Right ventricle myocardium inferior (tissue), 1 donor: ENCODE measurements at regions not wholly inside any gene's neighbourhood (a gene's known extent, or its start where the extent isn't known, plus 50 kb on each side); places are given as distances from the start of the nearest gene placed in this dataset.

ENCODE experiments used
- ATAC-seq: fragments of 200-7000 bp; cut with Tn5 transposase; one replicate; pipeline ENCODE4 v1.9.1; 2020; ENCODE audit warnings: mild to moderate bottlenecking, moderate library complexity
- DNase-seq: peaks from one replicate; pipeline ENCODE4 v3.0.0; 2021; ENCODE audit errors: missing footprints
- intact Hi-C: fragments of 100-400 bp; cut with DNase I; formaldehyde crosslinking; loops from one replicate; pipeline ENCODE4 v1.11.0; 2022
- donor health status: DM: no; HTN: yes; CAD: no; lungs with severe emphysema.

- intact Hi-C loops: no loop called here
- DNase-seq (no peak), ATAC-seq (no peak)
Measured at GRCh38 chr15:35596285-35596684, 50.3 kb upstream of the DPH6 start.

GRCh38 chr15:35602836-35603235 lies 56.9 kb upstream of the DPH6 start:
- intact Hi-C loops: no loop called here
- ATAC-seq (no peak), DNase-seq (no peak)

- ATAC-seq: no peak
- no peak for DNase-seq
- intact Hi-C loops: no loop called here
Measured at GRCh38 chr15:35603301-35603700, 57.3 kb upstream of the DPH6 start.

GRCh38 chr15:35603856-35604255 lies 57.9 kb upstream of the DPH6 start:
- intact Hi-C loops: no loop called here
- no peak for DNase-seq
- ATAC-seq: peak; percentile 39

GRCh38 chr15:35605764-35606449 lies 59.9 kb upstream of the DPH6 start:
- intact Hi-C loops: no loop called here
- no peak for ATAC-seq
- no peak for DNase-seq

GRCh38 chr15:35606450-35606779 lies 60.5 kb upstream of the DPH6 start:
- intact Hi-C loops: no loop called here
- DNase-seq: no peak
- ATAC-seq: no peak

- DNase-seq: no peak
- no peak for ATAC-seq
- intact Hi-C loops: no loop called here
Measured at GRCh38 chr15:35616498-35617271, 70.7 kb upstream of the DPH6 start.

GRCh38 chr15:35618260-35619188 lies 72.6 kb upstream of the DPH6 start:
- DNase-seq (no peak), ATAC-seq (no peak)
- intact Hi-C loops: no loop called here

GRCh38 chr15:35622641-35623340 lies 76.8 kb upstream of the DPH6 start:
- intact Hi-C loops: no loop called here
- ATAC-seq (no peak), DNase-seq (no peak)

GRCh38 chr15:35624881-35625280 lies 78.9 kb upstream of the DPH6 start:
- peak; percentile 63 for ATAC-seq
- no peak for DNase-seq
- intact Hi-C loops: loop anchor here (5.0 kb wide), 1 partner anchor 78 kb away; the partner anchor contains the start of gene DPH6

GRCh38 chr15:35626571-35627318 lies 80.8 kb upstream of the DPH6 start:
- ATAC-seq (no peak), DNase-seq (no peak)
- intact Hi-C loops: loop anchor here (5.0 kb wide), 1 partner anchor 79 kb away; the partner anchor contains the start of gene DPH6

- intact Hi-C loops: loop anchor here (5.0 kb wide), 1 partner anchor 80 kb away; the partner anchor contains the start of gene DPH6
- ATAC-seq (no peak), DNase-seq (no peak)
Measured at GRCh38 chr15:35627696-35628095, 81.7 kb upstream of the DPH6 start.

- intact Hi-C loops: loop anchor here (5.0 kb wide), 1 partner anchor 82 kb away; the partner anchor contains the start of gene DPH6
- ATAC-seq (no peak), DNase-seq (no peak)
Measured at GRCh38 chr15:35629766-35630165, 83.8 kb upstream of the DPH6 start.

- DNase-seq (no peak), ATAC-seq (peak; percentile 93)
- intact Hi-C loops: no loop called here
Measured at GRCh38 chr15:35630532-35630931, 84.6 kb upstream of the DPH6 start.

GRCh38 chr15:35630985-35631384 lies 85.0 kb upstream of the DPH6 start:
- intact Hi-C loops: no loop called here
- ATAC-seq (no peak), DNase-seq (no peak)

GRCh38 chr15:35633677-35634076 lies 87.7 kb upstream of the DPH6 start:
- DNase-seq (no peak), ATAC-seq (no peak)
- intact Hi-C loops: no loop called here

- intact Hi-C loops: no loop called here
- no peak for ATAC-seq
- DNase-seq: no peak
Measured at GRCh38 chr15:35646790-35647189, 100.8 kb upstream of the DPH6 start.

- no peak for DNase-seq
- intact Hi-C loops: no loop called here
- ATAC-seq: no peak
Measured at GRCh38 chr15:35647303-35647702, 101.3 kb upstream of the DPH6 start.
